Erythroblast (primary cell): ENCODE measurements at regions not wholly inside any gene's neighbourhood (a gene's known extent, or its start where the extent isn't known, plus 50 kb on each side); places are given as distances from the start of the nearest gene placed in this dataset.

Experiments used
- GATA1 ChIP-seq: IDR thresholded peaks from 2 replicates; pipeline ENCODE4 v1.6.1; 2011; ENCODE audit warnings: low read depth, mild to moderate bottlenecking, control low read depth, low read length, moderate library complexity
- POLR2A ChIP-seq: IDR thresholded peaks from 2 replicates; pipeline ENCODE4 v1.6.1; 2011; ENCODE audit warnings: mild to moderate bottlenecking, low read length

DNA sequence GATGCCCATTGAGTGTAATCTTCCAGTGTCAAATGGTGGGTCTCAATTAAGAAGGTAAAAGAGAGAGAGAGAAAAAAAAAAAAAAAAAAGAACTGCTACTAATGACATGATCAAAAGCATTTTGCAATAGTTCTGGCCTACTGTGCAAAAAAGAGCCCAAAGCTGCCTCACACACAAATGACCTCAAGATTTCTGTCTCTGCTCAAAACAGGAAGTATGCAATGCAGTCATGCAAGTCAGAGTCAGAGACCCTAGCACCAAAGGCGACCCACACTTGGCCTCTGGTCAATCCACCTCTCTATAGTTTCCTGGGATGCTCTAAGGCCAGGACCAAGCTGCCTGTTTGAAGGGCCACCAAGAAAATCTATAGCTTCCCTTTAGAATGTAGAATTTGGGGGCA, 323.5 kb downstream of the VPS13C start:
- TF ChIP-seq POLR2A = no peak
- TF ChIP-seq GATA1 = no peak
